SK-N-SH (cell line): ENCODE measurements at regions not wholly inside any gene's neighbourhood (a gene's known extent, or its start where the extent isn't known, plus 50 kb on each side); places are given as distances from the start of the nearest gene placed in this dataset.

Source experiments
- CTCF ChIA-PET: fragments of 300-600, 350-600 bp; formaldehyde crosslinking; extraction: SDS; loops from one replicate; lab custom pipeline; 2021; lab: Yijun Ruan, JAX
- POLR2A ChIA-PET: fragments of 350-600 bp; sonication (Branson Sonifier 250); formaldehyde crosslinking; extraction: SDS; loops from one replicate; lab custom pipeline; 2020; ENCODE audit warnings: antibody characterized with exemption, inconsistent platforms; lab: Yijun Ruan, JAX
- DNase-seq: peaks from one replicate; pipeline ENCODE4 v3.0.0; 2012
- H2AFZ ChIP-seq: fragments of 200-600 bp; sonication (generic); 2 replicates; pipeline ENCODE4 v1.8.1; 2016; ENCODE audit warnings: antibody characterized with exemption, mild to moderate bottlenecking, low read depth
- H3F3A ChIP-seq: fragments of 200-600 bp; sonication (generic); replicated peaks from 2 replicates; pipeline ENCODE3; 2016; ENCODE audit warnings: antibody characterized with exemption, mild to moderate bottlenecking; ENCODE audit not compliant: insufficient read depth
- H3K27ac ChIP-seq, 2 experiments: fragments of 200-500 bp in 1 of 2; fragments of 200-600 bp in 1 of 2; sonication (Bioruptor generic) in 1 of 2; sonication (generic), shearing (Covaris generic) in 1 of 2; 2 replicates each; pipeline versions ENCODE4 v1.5.1 to v1.6.1; 2014 to 2016; ENCODE audit warnings: low read depth in 2 of 2, inconsistent platforms in 1 of 2, low read length in 1 of 2, mild to moderate bottlenecking in 1 of 2, mixed read lengths in 1 of 2
- H3K27me3 ChIP-seq: fragments of 200-600 bp; sonication (generic), shearing (Covaris generic); 2 replicates; pipeline ENCODE4 v1.6.1; 2016; ENCODE audit warnings: mixed run types; ENCODE audit not compliant: insufficient read depth
- H3K36me3 ChIP-seq, 2 experiments: fragments of 200-500 bp in 1 of 2; fragments of 200-600 bp in 1 of 2; sonication (Bioruptor generic) in 1 of 2; sonication (generic) in 1 of 2; replicated peaks in 1 of 2; 2 replicates each; pipeline versions ENCODE3 to v1.5.1; 2014 to 2016; ENCODE audit warnings: low read length in 1 of 2, mild to moderate bottlenecking in 1 of 2; ENCODE audit not compliant: insufficient read depth in 2 of 2, control insufficient read depth in 1 of 2
- H3K4me1 ChIP-seq, 2 experiments: fragments of 200-500 bp in 1 of 2; fragments of 200-600 bp in 1 of 2; sonication (Bioruptor generic) in 1 of 2; sonication (generic), shearing (Covaris generic) in 1 of 2; 2 replicates each; pipeline versions ENCODE4 v1.5.1 to v1.6.1; 2014 to 2016; ENCODE audit warnings: low read depth in 1 of 2, low read length in 1 of 2, mixed run types in 1 of 2; ENCODE audit not compliant: insufficient read depth in 2 of 2, control insufficient read depth in 1 of 2
- H3K4me2 ChIP-seq: fragments of 200-600 bp; sonication (generic), shearing (Covaris generic); 2 replicates; pipeline ENCODE4 v1.6.1; 2017; ENCODE audit warnings: mixed run types
- H3K4me3 ChIP-seq, 2 experiments: fragments of 200-500 bp in 1 of 2; fragments of 200-600 bp in 1 of 2; sonication (Bioruptor generic) in 1 of 2; sonication (generic), shearing (Covaris generic) in 1 of 2; 2 replicates each; pipeline versions ENCODE4 v1.5.1 to v1.8.1; 2014 to 2016; ENCODE audit warnings: low read depth in 2 of 2, inconsistent platforms in 1 of 2, low read length in 1 of 2, mild to moderate bottlenecking in 1 of 2, mixed read lengths in 1 of 2, moderate library complexity in 1 of 2
- H3K79me2 ChIP-seq: fragments of 200-600 bp; sonication (generic); 2 replicates; pipeline ENCODE4 v1.8.1; 2017; ENCODE audit warnings: mild to moderate bottlenecking; ENCODE audit not compliant: insufficient read depth
- H3K9ac ChIP-seq: fragments of 200-600 bp; sonication (generic); 2 replicates; pipeline ENCODE4 v1.6.1; 2017; ENCODE audit warnings: mixed run types
- H3K9me2 ChIP-seq: fragments of 200-600 bp; sonication (generic); 2 replicates; pipeline ENCODE4 v1.6.1; 2017; ENCODE audit warnings: mixed run types
- H3K9me3 ChIP-seq: fragments of 200-600 bp; sonication (generic); 2 replicates; pipeline ENCODE4 v1.6.1; 2017; ENCODE audit warnings: mixed run types, mild to moderate bottlenecking, moderate library complexity
- H4K20me1 ChIP-seq: fragments of 200-600 bp; sonication (generic); 2 replicates; pipeline ENCODE4 v1.6.1; 2017; ENCODE audit warnings: mild to moderate bottlenecking, mixed run types; ENCODE audit not compliant: insufficient read depth
- EP300 ChIP-seq, 2 experiments: IDR thresholded peaks; 2 replicates each; pipeline versions ENCODE4 v1.4.0 to v1.6.1; 2012; ENCODE audit warnings: borderline replicate concordance in 1 of 2, low read depth in 1 of 2, low read length in 1 of 2
- EZH2phosphoT487 ChIP-seq: fragments of 200-600 bp; sonication (generic); IDR thresholded peaks from 2 replicates; pipeline ENCODE4 v1.6.1; 2017; ENCODE audit warnings: low read depth, mixed run types, mild to moderate bottlenecking, antibody characterized with exemption, moderate library complexity, borderline replicate concordance
- FOXJ3 ChIP-seq: sonication (generic); formaldehyde crosslinking; IDR thresholded peaks from 2 replicates; pipeline ENCODE4 v1.5.1; 2020; ENCODE audit warnings: mild to moderate bottlenecking, missing genetic modification reagents
- FOXM1 ChIP-seq: IDR thresholded peaks from 2 replicates; pipeline ENCODE4 v1.4.0; 2012; ENCODE audit warnings: low read depth, mild to moderate bottlenecking
- GABPA ChIP-seq: IDR thresholded peaks from 2 replicates; pipeline ENCODE4 v1.4.0; 2012; ENCODE audit warnings: low read depth, mild to moderate bottlenecking
- GATA2 ChIP-seq: sonication (generic); formaldehyde crosslinking; IDR thresholded peaks from 2 replicates; pipeline ENCODE4 v1.5.0; 2020; ENCODE audit warnings: mild to moderate bottlenecking, missing genetic modification reagents
- JUND ChIP-seq: IDR thresholded peaks from 2 replicates; pipeline ENCODE4 v1.4.0; 2012
- NRF1 ChIP-seq: IDR thresholded peaks from 2 replicates; pipeline ENCODE4 v1.6.1; 2012; ENCODE audit warnings: low read depth, mild to moderate bottlenecking, low read length
- POLR2AphosphoS5 ChIP-seq: IDR thresholded peaks from 2 replicates; pipeline ENCODE4 v1.6.1; 2012; ENCODE audit warnings: low read depth, low read length
- RCOR1 ChIP-seq: fragments of 150-350 bp; IDR thresholded peaks from 2 replicates; pipeline ENCODE4 v1.6.1; 2017; ENCODE audit warnings: antibody characterized with exemption, low read length
- SIN3A ChIP-seq: IDR thresholded peaks from 2 replicates; pipeline ENCODE4 v1.6.1; 2012; ENCODE audit warnings: low read depth, mild to moderate bottlenecking, low read length, moderate library complexity, borderline replicate concordance
- SMC3 ChIP-seq: IDR thresholded peaks from 2 replicates; pipeline ENCODE4 v1.6.1; 2012; ENCODE audit warnings: low read depth, low read length, improper control_type of control experiment
- TAF1 ChIP-seq: IDR thresholded peaks from 2 replicates; pipeline ENCODE4 v1.6.1; 2012; ENCODE audit warnings: low read depth, mild to moderate bottlenecking, low read length, moderate library complexity, borderline replicate concordance
- TEAD4 ChIP-seq: IDR thresholded peaks from 2 replicates; pipeline ENCODE4 v1.4.0; 2012; ENCODE audit warnings: mild to moderate bottlenecking, borderline replicate concordance; ENCODE audit not compliant: insufficient read depth
- USF1 ChIP-seq: IDR thresholded peaks from 2 replicates; pipeline ENCODE4 v1.4.0; 2012; ENCODE audit warnings: low read depth, borderline replicate concordance
- ZBTB33 ChIP-seq: IDR thresholded peaks from 2 replicates; pipeline ENCODE4 v1.4.0; 2012; ENCODE audit warnings: low read depth, borderline replicate concordance
- WGBS: methylation state at CpG from one replicate; pipeline ENCODE4 v1.1.6; 2017; ENCODE audit warnings: low lambda C conversion rate; 5-methylcytosine and 5-hydroxymethylcytosine counted together
- TF ChIP-seq, protein P1 (sequence below): fragments of 150-350 bp; IDR thresholded peaks from 2 replicates; pipeline ENCODE4 v1.6.1; 2017; ENCODE audit warnings: antibody characterized with exemption, low read length, low read depth, borderline replicate concordance

DNA sequence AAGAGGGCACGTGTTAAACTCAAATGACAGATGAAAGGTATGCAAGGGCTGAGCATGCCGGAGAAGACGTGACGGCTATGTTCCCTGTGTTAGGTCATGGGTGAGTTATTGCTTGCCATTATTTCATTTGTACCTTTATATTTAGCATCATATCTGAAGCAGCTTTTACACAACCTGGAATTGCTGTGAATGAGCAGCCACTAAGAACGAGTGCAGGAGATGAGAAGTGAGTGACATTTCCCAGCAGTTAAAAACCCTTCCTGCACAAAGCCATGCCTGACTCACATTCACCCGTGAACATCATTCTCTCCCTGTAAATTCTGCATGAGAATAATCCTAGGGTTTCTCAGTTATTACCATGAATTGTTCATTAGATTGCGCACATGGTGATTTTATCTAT, 433.2 kb upstream of the ZFP42 start:
- no peak overlapping the region for H3K9ac ChIP-seq
- H3F3A ChIP-seq = no peaks in the 10 kb centered on the region
- CTCF ChIA-PET = no interaction called here
- no peak overlapping the region for H2AFZ ChIP-seq
- no peaks in the 10 kb centered on the region for H3K9me3 ChIP-seq
- no peaks in the 10 kb centered on the region for H3K36me3 ChIP-seq
- no peaks in the 10 kb centered on the region for H3K9me2 ChIP-seq
- no peaks in the 10 kb centered on the region for H4K20me1 ChIP-seq
- no peaks in the 10 kb centered on the region for H3K27me3 ChIP-seq
- H3K4me1 ChIP-seq = no peaks in the 10 kb centered on the region
- no peak for DNase-seq
- no peak overlapping the region for H3K4me3 ChIP-seq
- H3K27ac ChIP-seq = no peak overlapping the region
- 70% methylated on average over 7 of the region's 7 CpGs for WGBS
- TF ChIP-seq GABPA (no peak), TEAD4 (no peak)
- TF ChIP-seq, all 33 proteins: peak for 0
- Histone ChIP-seq H3K4me2 (no peak overlapping the region), H3K79me2 (no peaks in the 10 kb centered on the region)
- POLR2A ChIA-PET = no interaction called here

- Histone ChIP-seq H3K4me3 (no peak overlapping the region), H2AFZ (no peak overlapping the region), H3K27ac (no peak overlapping the region), H3K36me3 (no peaks in the 10 kb centered on the region), H3F3A (no peaks in the 10 kb centered on the region), H3K4me1 (no peaks in the 10 kb centered on the region), H3K9me2 (no peaks in the 10 kb centered on the region), H4K20me1 (no peaks in the 10 kb centered on the region), H3K9me3 (no peaks in the 10 kb centered on the region), H3K79me2 (no peaks in the 10 kb centered on the region), H3K4me2 (no peak overlapping the region), H3K9ac (no peak overlapping the region), H3K27me3 (no peaks in the 10 kb centered on the region)
- WGBS = 82% methylated on average over 11 of the region's 11 CpGs
- CTCF ChIA-PET = interaction anchor here (0.5 to 1.1 kb wide), 2 partner anchors 32 to 64 kb away, joined by 3 read pairs; no protein-coding TSS in a partner anchor
- POLR2A ChIA-PET = no interaction called here
- TF ChIP-seq SMC3 (no peak), EP300 (IDR thresholded peaks at IDR 0.05; ENCODE audit: borderline replicate concordance in 1 of 2, low read depth in 1 of 2, low read length in 1 of 2) (no peak), GATA2 (CRISPR knock-in tag) (no peak), FOXJ3 (no peak), TAF1 (no peak), JUND (no peak)
- no peak for DNase-seq
Measured at GRCh38 chr4:187565416-187565815, 430.2 kb upstream of the ZFP42 start.

DNA sequence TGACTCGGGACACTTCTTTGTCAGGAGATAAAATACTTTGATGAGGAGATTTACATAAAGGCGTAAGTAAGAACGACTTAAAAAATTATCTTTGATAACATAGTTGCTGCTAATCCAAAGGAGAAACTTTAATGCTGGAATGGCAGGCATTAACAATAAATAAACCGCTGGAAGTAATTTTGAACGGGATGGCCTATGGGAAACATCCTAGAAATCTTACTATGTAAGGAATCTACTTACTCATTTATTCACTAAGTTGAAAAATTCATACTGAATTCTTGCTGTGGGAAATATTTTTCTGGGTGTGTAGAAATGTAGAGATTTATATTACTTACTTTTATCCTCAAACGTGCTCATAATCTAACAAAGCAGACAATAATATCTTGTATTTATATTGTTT, 425.7 kb upstream of the ZFP42 start:
- H3F3A ChIP-seq = no peaks in the 10 kb centered on the region
- TF ChIP-seq TEAD4 = no peak
- TF ChIP-seq POLR2AphosphoS5 = no peak
- no peak for TF ChIP-seq RCOR1
- no peak for TF ChIP-seq SMC3
- no peak for TF ChIP-seq FOXM1
- no peak for TF ChIP-seq ZBTB33
- no peak for TF ChIP-seq EP300 (IDR thresholded peaks at IDR 0.05; ENCODE audit: borderline replicate concordance in 1 of 2, low read depth in 1 of 2, low read length in 1 of 2)
- TF ChIP-seq FOXJ3 = no peak
- TF ChIP-seq SIN3A = no peak
- TF ChIP-seq, protein P1, sequence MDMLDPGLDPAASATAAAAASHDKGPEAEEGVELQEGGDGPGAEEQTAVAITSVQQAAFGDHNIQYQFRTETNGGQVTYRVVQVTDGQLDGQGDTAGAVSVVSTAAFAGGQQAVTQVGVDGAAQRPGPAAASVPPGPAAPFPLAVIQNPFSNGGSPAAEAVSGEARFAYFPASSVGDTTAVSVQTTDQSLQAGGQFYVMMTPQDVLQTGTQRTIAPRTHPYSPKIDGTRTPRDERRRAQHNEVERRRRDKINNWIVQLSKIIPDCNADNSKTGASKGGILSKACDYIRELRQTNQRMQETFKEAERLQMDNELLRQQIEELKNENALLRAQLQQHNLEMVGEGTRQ = no peak
- TF ChIP-seq TAF1 = no peak
- TF ChIP-seq USF1 = no peak
- no peak for TF ChIP-seq NRF1
- TF ChIP-seq EZH2phosphoT487 = no peak

More for the DNA sequence above, 425.7 kb upstream of the ZFP42 start:
- DNase-seq = no peak
- WGBS = 37% methylated on average over 6 of the region's 6 CpGs
- no peak overlapping the region for H3K4me2 ChIP-seq
- H3K4me1 ChIP-seq = no peaks in the 10 kb centered on the region
- no peak overlapping the region for H2AFZ ChIP-seq
- no peaks in the 10 kb centered on the region for H3K9me3 ChIP-seq
- H3K9ac ChIP-seq = no peak overlapping the region
- no peak overlapping the region for H3K27ac ChIP-seq
- H3K79me2 ChIP-seq = no peaks in the 10 kb centered on the region
- POLR2A ChIA-PET = no interaction called here
- H4K20me1 ChIP-seq = no peaks in the 10 kb centered on the region
- no peak overlapping the region for H3K4me3 ChIP-seq
- H3K27me3 ChIP-seq = no peaks in the 10 kb centered on the region
- H3K36me3 ChIP-seq = no peaks in the 10 kb centered on the region
- no peaks in the 10 kb centered on the region for H3K9me2 ChIP-seq
- CTCF ChIA-PET = no interaction called here
